ENCODE measurements at regions not wholly inside any gene's neighbourhood (a gene's known extent, or its start where the extent isn't known, plus 50 kb on each side); places are given as distances from the start of the nearest gene placed in this dataset.

GRCh38 chr18:40031435-40031834, 1923.6 kb upstream of the PIK3C3 start:
- intact Hi-C loops (cut with DNase I; ENCODE audit: low total_unique reads), result no loop called here

GRCh38 chr18:40019797-40020392, 1935.1 kb upstream of the PIK3C3 start:
- H3K4me3 ChIP-seq, result no peak overlapping the region
- DNase-seq (ENCODE audit: low spot score in 2 of 2), result no peak
- no peaks in the 10 kb centered on the region for H3K27me3 ChIP-seq
- no peak overlapping the region for H3K27ac ChIP-seq
- no peaks in the 10 kb centered on the region for H3K4me1 ChIP-seq
- TF ChIP-seq POLR2AphosphoS5 (IDR thresholded peaks at IDR 0.05), result no peak
- TF ChIP-seq CTCF (IDR thresholded peaks at IDR 0.05), result no peak
- TF ChIP-seq POLR2A (IDR thresholded peaks at IDR 0.05), result no peak
- H3K36me3 ChIP-seq, result no peaks in the 10 kb centered on the region
- no peaks in the 10 kb centered on the region for H3K9me3 ChIP-seq
- intact Hi-C loops (cut with DNase I; ENCODE audit: low total_unique reads), result no loop called here

More at GRCh38 chr18:40031435-40031834, 1923.6 kb upstream of the PIK3C3 start:
- Histone ChIP-seq H3K36me3 (no peaks in the 10 kb centered on the region), H3K4me3 (no peak overlapping the region), H3K4me1 (no peaks in the 10 kb centered on the region), H3K27ac (no peak overlapping the region), H3K9me3 (no peaks in the 10 kb centered on the region), H3K27me3 (no peaks in the 10 kb centered on the region)
- DNase-seq (ENCODE audit: low spot score in 2 of 2), result no peak
- TF ChIP-seq POLR2A (IDR thresholded peaks at IDR 0.05), result no peak
- TF ChIP-seq CTCF (IDR thresholded peaks at IDR 0.05), result no peak
- TF ChIP-seq POLR2AphosphoS5 (IDR thresholded peaks at IDR 0.05), result no peak

- Histone ChIP-seq H3K4me1 (no peaks in the 10 kb centered on the region), H3K27me3 (no peaks in the 10 kb centered on the region), H3K4me3 (no peak overlapping the region), H3K9me3 (no peaks in the 10 kb centered on the region), H3K36me3 (no peaks in the 10 kb centered on the region), H3K27ac (no peak overlapping the region)
- intact Hi-C loops (cut with DNase I; ENCODE audit: low total_unique reads), result no loop called here
- DNase-seq (ENCODE audit: low spot score in 2 of 2), result no peak
- TF ChIP-seq CTCF (IDR thresholded peaks at IDR 0.05) (no peak), POLR2A (IDR thresholded peaks at IDR 0.05) (no peak), POLR2AphosphoS5 (IDR thresholded peaks at IDR 0.05) (no peak)
These were observed 1936.8 kb upstream of the PIK3C3 start for GRCh38 chr18:40018266-40018665.

- no peaks in the 10 kb centered on the region for H3K9me3 ChIP-seq
- no peak overlapping the region for H3K27ac ChIP-seq
- no peaks in the 10 kb centered on the region for H3K27me3 ChIP-seq
- intact Hi-C loops (cut with DNase I; ENCODE audit: low total_unique reads), result loop anchor here (2.0 kb wide), 1 partner anchor 74 kb away; no protein-coding TSS in a partner anchor
- H3K4me1 ChIP-seq, result no peaks in the 10 kb centered on the region
- no peak for DNase-seq (ENCODE audit: low spot score in 2 of 2)
- no peaks in the 10 kb centered on the region for H3K36me3 ChIP-seq
- no peak overlapping the region for H3K4me3 ChIP-seq
- TF ChIP-seq POLR2AphosphoS5 (IDR thresholded peaks at IDR 0.05), result no peak
- no peak for TF ChIP-seq POLR2A (IDR thresholded peaks at IDR 0.05)
- no peak for TF ChIP-seq CTCF (IDR thresholded peaks at IDR 0.05)
These were observed 1938.0 kb upstream of the PIK3C3 start for GRCh38 chr18:40017021-40017420.

- TF ChIP-seq POLR2AphosphoS5 (IDR thresholded peaks at IDR 0.05) (no peak), CTCF (IDR thresholded peaks at IDR 0.05) (no peak), POLR2A (IDR thresholded peaks at IDR 0.05) (no peak)
- Histone ChIP-seq H3K27me3 (no peaks in the 10 kb centered on the region), H3K36me3 (no peaks in the 10 kb centered on the region), H3K27ac (no peak overlapping the region), H3K4me1 (no peaks in the 10 kb centered on the region), H3K9me3 (peaks cover 0 to 3% of the 10 kb centered on the region in 2 donors), H3K4me3 (no peak overlapping the region)
- no peak for DNase-seq (ENCODE audit: low spot score in 2 of 2)
- intact Hi-C loops (cut with DNase I; ENCODE audit: low total_unique reads), result loop anchor here (2.0 kb wide), 1 partner anchor 74 kb away; no protein-coding TSS in a partner anchor
These were observed 1938.6 kb upstream of the PIK3C3 start for GRCh38 chr18:40016405-40016804.
